Testis (tissue), 2 donors: ENCODE measurements at regions not wholly inside any gene's neighbourhood (a gene's known extent, or its start where the extent isn't known, plus 50 kb on each side); places are given as distances from the start of the nearest gene placed in this dataset.

Experiments used
- DNase-seq: peaks from one replicate; pipeline ENCODE4 v3.0.0-alpha.2; 2019
- H3K27ac ChIP-seq, 2 donors: fragments of 200-600 bp; sonication (generic); one replicate each; pipeline ENCODE4 v1.5.1; 2019
- H3K27me3 ChIP-seq: fragments of 200-600 bp; sonication (generic); one replicate; pipeline ENCODE4 v1.5.1; 2019
- H3K36me3 ChIP-seq: fragments of 200-600 bp; sonication (generic); one replicate; pipeline ENCODE4 v1.5.1; 2017; ENCODE audit warnings: low read depth; ENCODE audit errors: missing control alignments
- H3K4me1 ChIP-seq: fragments of 200-600 bp; sonication (generic); one replicate; pipeline ENCODE4 v1.5.1; 2019
- H3K4me3 ChIP-seq, 2 donors: fragments of 200-600 bp; sonication (generic); one replicate each; pipeline ENCODE4 v1.5.1; 2017 to 2019
- H3K9me3 ChIP-seq: fragments of 200-600 bp; sonication (generic); one replicate; pipeline ENCODE4 v1.5.1; 2017
- CTCF ChIP-seq, 3 experiments: fragments of 450-650 bp in 2 of 3; fragments of 200-600 bp in 1 of 3; sonication (generic) in 1 of 3; IDR thresholded peaks; one replicate each; pipeline ENCODE4 v1.5.1; 2016 to 2019; ENCODE audit warnings: antibody characterized with exemption in 3 of 3, mild to moderate bottlenecking in 2 of 3, moderate library complexity in 1 of 3
- POLR2A ChIP-seq: fragments of 450-650 bp; IDR thresholded peaks from one replicate; pipeline ENCODE4 v1.6.1; 2017; ENCODE audit warnings: antibody characterized with exemption, mild to moderate bottlenecking, moderate library complexity
- WGBS, 2 donors: methylation state at CpG; one replicate each; pipeline ENCODE4 v1.1.5; 2018; 5-methylcytosine and 5-hydroxymethylcytosine counted together
- intact Hi-C: fragments of 100-400 bp; cut with DNase I; formaldehyde crosslinking; loops from one replicate; pipeline ENCODE4 v1.15.1; 2023; ENCODE audit warnings: low total_unique reads

- no peak for DNase-seq
- Histone ChIP-seq H3K4me3 (no peak overlapping the region), H3K4me1 (no peaks in the 10 kb centered on the region), H3K36me3 (no peaks in the 10 kb centered on the region), H3K27ac (no peak overlapping the region), H3K9me3 (no peaks in the 10 kb centered on the region), H3K27me3 (no peaks in the 10 kb centered on the region)
- intact Hi-C loops, result no loop called here
- TF ChIP-seq CTCF (IDR thresholded peaks at IDR 0.05) (no peak), POLR2A (no peak)
- 88 to 91% methylated on average over 8 of the region's 8 CpGs for WGBS, 2 donors
Measured at GRCh38 chr4:38311495-38312126, 351.4 kb downstream of the PTTG2 start.

DNA sequence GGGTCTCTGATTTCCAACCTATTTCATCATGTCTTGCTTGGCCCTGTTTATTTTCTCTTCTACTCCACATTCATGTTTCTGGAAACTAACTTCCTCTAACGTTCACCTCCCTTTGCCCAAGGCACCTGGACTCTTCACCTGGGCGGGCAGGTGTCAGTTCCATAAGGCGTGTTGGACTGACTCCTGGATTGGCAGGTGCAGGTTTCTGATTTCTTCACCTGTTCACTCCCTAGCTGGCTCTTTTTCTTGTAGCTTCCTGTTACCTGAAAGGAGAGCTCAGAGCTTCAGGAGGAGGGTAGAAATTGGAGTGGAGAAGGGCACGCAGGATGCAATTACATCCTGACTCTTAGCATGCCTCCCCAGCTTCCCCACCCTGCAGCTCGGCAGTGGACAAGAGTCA is 350.8 kb upstream of the KLF3 start:
- Histone ChIP-seq H3K27ac (no peak overlapping the region), H3K9me3 (no peaks in the 10 kb centered on the region), H3K4me3 (no peak overlapping the region), H3K4me1 (no peaks in the 10 kb centered on the region), H3K27me3 (no peaks in the 10 kb centered on the region), H3K36me3 (no peaks in the 10 kb centered on the region)
- DNase-seq, result no peak
- TF ChIP-seq POLR2A, result no peak
- no peak for TF ChIP-seq CTCF (IDR thresholded peaks at IDR 0.05)
- 83 to 92% methylated on average over 4 to 5 of the region's 5 CpGs for WGBS, 2 donors
- intact Hi-C loops, result no loop called here

DNA sequence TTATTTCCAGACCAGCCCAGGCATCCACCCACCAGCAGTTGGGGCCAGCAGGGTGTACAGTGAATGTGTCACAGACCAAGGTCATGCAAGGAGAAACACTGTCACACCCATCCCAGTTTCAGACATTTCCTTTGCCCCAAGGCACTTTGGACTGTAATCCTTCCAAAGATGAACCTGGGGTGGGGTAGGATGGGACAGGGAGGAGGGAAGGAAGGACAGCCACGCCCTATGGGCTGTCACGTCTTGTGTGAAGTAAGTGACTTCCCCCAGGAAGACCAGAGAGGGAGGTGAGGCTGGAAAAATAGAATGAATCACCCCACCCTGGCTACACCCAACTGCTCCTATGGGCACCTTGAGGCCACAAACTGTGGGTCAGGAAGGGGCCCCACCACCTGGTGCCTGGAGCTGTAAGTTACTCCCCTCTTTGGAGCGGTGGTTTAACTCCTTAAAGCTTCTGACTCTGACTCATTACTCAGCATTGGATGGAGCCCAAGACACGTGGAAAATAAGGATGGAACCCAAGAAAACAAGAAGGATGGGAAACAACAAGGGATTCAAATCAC is 349.9 kb upstream of the KLF3 start:
- H3K4me1 ChIP-seq, result peaks cover 2% of the 10 kb centered on the region
- no peak overlapping the region for H3K4me3 ChIP-seq
- H3K9me3 ChIP-seq, result no peaks in the 10 kb centered on the region
- no peaks in the 10 kb centered on the region for H3K27me3 ChIP-seq
- no peak overlapping the region for H3K27ac ChIP-seq
- 81 to 85% methylated on average over 4 of the region's 4 CpGs for WGBS, 2 donors
- TF ChIP-seq POLR2A (no peak), CTCF (IDR thresholded peaks at IDR 0.05) (no peak)
- intact Hi-C loops, result no loop called here
- DNase-seq, result no peak
- H3K36me3 ChIP-seq, result no peaks in the 10 kb centered on the region

- WGBS, 2 donors, result 74 to 90% methylated on average over 5 of the region's 5 CpGs
- Histone ChIP-seq H3K4me1 (peaks cover 7% of the 10 kb centered on the region), H3K4me3 (no peak overlapping the region), H3K27ac (no peak overlapping the region), H3K9me3 (no peaks in the 10 kb centered on the region), H3K27me3 (no peaks in the 10 kb centered on the region), H3K36me3 (no peaks in the 10 kb centered on the region)
- TF ChIP-seq POLR2A (no peak), CTCF (IDR thresholded peaks at IDR 0.05) (no peak)
- DNase-seq, result no peak
- intact Hi-C loops, result loop anchor here (5.0 kb wide), 1 partner anchor 358 kb away; no protein-coding TSS in a partner anchor
Measured at GRCh38 chr4:38314663-38315062, 349.3 kb upstream of the KLF3 start.

DNA sequence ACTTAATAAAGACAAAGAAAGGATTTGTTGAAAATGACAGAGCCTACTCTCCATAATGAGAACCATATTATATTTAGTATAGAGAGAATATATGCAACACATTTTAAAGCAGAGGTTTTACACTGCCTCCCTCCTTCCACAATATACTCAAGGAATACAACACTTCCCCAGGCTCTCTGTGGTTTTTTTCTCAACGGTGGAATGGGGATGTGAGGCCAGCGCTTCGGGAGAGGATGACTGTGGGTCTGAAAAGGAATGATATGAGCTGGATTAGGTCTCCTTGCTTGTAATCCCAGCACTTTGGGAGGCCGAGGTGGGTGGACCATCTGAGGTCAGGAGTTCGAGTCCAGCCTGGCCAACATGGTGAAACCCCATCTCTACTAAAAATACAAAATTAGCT is 348.7 kb upstream of the KLF3 start:
- Histone ChIP-seq H3K27ac (no peak overlapping the region), H3K27me3 (no peaks in the 10 kb centered on the region), H3K36me3 (no peaks in the 10 kb centered on the region), H3K9me3 (no peaks in the 10 kb centered on the region), H3K4me1 (peaks cover 13% of the 10 kb centered on the region), H3K4me3 (no peak overlapping the region)
- 85 to 92% methylated on average over 5 of the region's 5 CpGs for WGBS, 2 donors
- TF ChIP-seq CTCF (IDR thresholded peaks at IDR 0.05) (no peak), POLR2A (no peak)
- intact Hi-C loops, result loop anchor here (5.0 kb wide), 1 partner anchor 357 kb away; no protein-coding TSS in a partner anchor
- no peak for DNase-seq
